H9 (cell line): ENCODE measurements at regions not wholly inside any gene's neighbourhood (a gene's known extent, or its start where the extent isn't known, plus 50 kb on each side); places are given as distances from the start of the nearest gene placed in this dataset.

ENCODE experiments used
- DNase-seq: peaks from one replicate; pipeline ENCODE4 v3.0.0-alpha.2; 2017
- H2AFZ ChIP-seq: one replicate; pipeline ENCODE4 v1.6.1; 2013; ENCODE audit warnings: mild to moderate bottlenecking, low read length, control low read depth, moderate library complexity
- H2AK5ac ChIP-seq: 2 replicates; pipeline ENCODE4 v1.6.1; 2013; ENCODE audit warnings: low read length, control low read depth, mixed read lengths; ENCODE audit not compliant: insufficient read length
- H2BK120ac ChIP-seq: one replicate; pipeline ENCODE4 v1.6.1; 2013; ENCODE audit warnings: low read depth, mild to moderate bottlenecking, low read length, control low read depth, inconsistent platforms; ENCODE audit not compliant: poor library complexity, severe bottlenecking
- H2BK12ac ChIP-seq: 2 replicates; pipeline ENCODE4 v1.6.1; 2013; ENCODE audit warnings: low read length, control low read depth, mixed read lengths, low read depth; ENCODE audit not compliant: insufficient read length
- H2BK15ac ChIP-seq: 2 replicates; pipeline ENCODE4 v1.6.1; 2013; ENCODE audit warnings: low read depth, low read length, control low read depth
- H2BK20ac ChIP-seq: one replicate; pipeline ENCODE4 v1.6.1; 2013; ENCODE audit warnings: low read depth, mild to moderate bottlenecking, low read length, control low read depth, inconsistent platforms; ENCODE audit not compliant: poor library complexity, severe bottlenecking
- H2BK5ac ChIP-seq: 2 replicates; pipeline ENCODE4 v1.6.1; 2013; ENCODE audit warnings: low read length, control low read depth, mixed read lengths; ENCODE audit not compliant: insufficient read length
- H3K14ac ChIP-seq: 2 replicates; pipeline ENCODE4 v1.6.1; 2013; ENCODE audit warnings: low read length, control low read depth; ENCODE audit not compliant: insufficient read depth
- H3K18ac ChIP-seq: 2 replicates; pipeline ENCODE4 v1.6.1; 2013; ENCODE audit warnings: low read depth, mild to moderate bottlenecking, mixed read lengths, low read length, control low read depth; ENCODE audit not compliant: insufficient read length
- H3K23ac ChIP-seq: 2 replicates; pipeline ENCODE4 v1.6.1; 2013; ENCODE audit warnings: low read length, control low read depth, mixed read lengths, low read depth; ENCODE audit not compliant: insufficient read length
- H3K23me2 ChIP-seq: 2 replicates; pipeline ENCODE4 v1.6.1; 2013; ENCODE audit warnings: low read depth, mild to moderate bottlenecking, mixed read lengths, low read length, control low read depth; ENCODE audit not compliant: insufficient read length, poor library complexity, severe bottlenecking
- H3K27ac ChIP-seq: 2 replicates; pipeline ENCODE4 v1.5.1; 2013; ENCODE audit warnings: low read length, control low read depth, mixed read lengths, low read depth; ENCODE audit not compliant: insufficient read length
- H3K27me3 ChIP-seq: 2 replicates; pipeline ENCODE4 v1.6.1; 2013; ENCODE audit warnings: low read length, control low read depth, inconsistent platforms; ENCODE audit not compliant: insufficient read depth
- H3K4ac ChIP-seq: 2 replicates; pipeline ENCODE4 v1.6.1; 2013; ENCODE audit warnings: low read depth, mild to moderate bottlenecking, control low read depth, inconsistent platforms, low read length, moderate library complexity
- H3K4me1 ChIP-seq: 2 replicates; pipeline ENCODE4 v1.6.1; 2013; ENCODE audit warnings: low read length, control low read depth, inconsistent platforms; ENCODE audit not compliant: insufficient read depth
- H3K4me2 ChIP-seq: 2 replicates; pipeline ENCODE4 v1.6.1; 2013; ENCODE audit warnings: low read length, control low read depth, mixed read lengths; ENCODE audit not compliant: insufficient read length, insufficient read depth
- H3K56ac ChIP-seq: 2 replicates; pipeline ENCODE4 v1.6.1; 2013; ENCODE audit warnings: low read depth, mild to moderate bottlenecking, mixed read lengths, low read length, control low read depth; ENCODE audit not compliant: insufficient read length
- H3K79me1 ChIP-seq: 2 replicates; pipeline ENCODE4 v1.6.1; 2013; ENCODE audit warnings: low read depth, mild to moderate bottlenecking, moderate library complexity, low read length, control low read depth, inconsistent platforms; ENCODE audit not compliant: insufficient read depth, poor library complexity, severe bottlenecking
- H3K79me2 ChIP-seq: 2 replicates; pipeline ENCODE4 v1.6.1; 2013; ENCODE audit warnings: low read length, control low read depth, inconsistent platforms; ENCODE audit not compliant: insufficient read depth
- H3K9ac ChIP-seq: 2 replicates; pipeline ENCODE4 v1.6.1; 2013; ENCODE audit warnings: low read length, control low read depth, mixed read lengths; ENCODE audit not compliant: insufficient read length; ENCODE audit errors: extremely low read depth
- H3K9me3 ChIP-seq: one replicate; pipeline ENCODE4 v1.6.1; 2013; ENCODE audit warnings: low read depth, low read length, inconsistent platforms; ENCODE audit not compliant: control insufficient read depth
- H3T11ph ChIP-seq: one replicate; pipeline ENCODE4 v1.6.1; 2013; ENCODE audit warnings: mild to moderate bottlenecking, low read length, control low read depth, inconsistent platforms
- H4K20me1 ChIP-seq: one replicate; pipeline ENCODE4 v1.6.1; 2013; ENCODE audit not compliant: control insufficient read depth, insufficient read length, insufficient read depth
- H4K5ac ChIP-seq: 2 replicates; pipeline ENCODE4 v1.6.1; 2013; ENCODE audit warnings: low read depth, mild to moderate bottlenecking, mixed read lengths, low read length, control low read depth; ENCODE audit not compliant: insufficient read length
- H4K8ac ChIP-seq: replicated peaks from 2 replicates; pipeline ENCODE4 v1.6.1; 2013; ENCODE audit warnings: low read length, control low read depth, mixed read lengths, low read depth; ENCODE audit not compliant: insufficient read length
- H4K91ac ChIP-seq: 2 replicates; pipeline ENCODE4 v1.6.1; 2013; ENCODE audit warnings: low read depth, mild to moderate bottlenecking, moderate library complexity, mixed read lengths, low read length, control low read depth; ENCODE audit not compliant: insufficient read length
- H3K27ac Mint-ChIP-seq, 3 experiments: 2 replicates in 2 of 3; 3 replicates in 1 of 3; pipeline ENCODE4 v1.8.0; 2020 to 2021; ENCODE audit warnings: mixed read lengths in 3 of 3, mild to moderate bottlenecking in 1 of 3, moderate library complexity in 1 of 3
- H3K27me3 Mint-ChIP-seq: 2 replicates; pipeline ENCODE4 v1.8.0; 2021; ENCODE audit warnings: low read depth, mild to moderate bottlenecking, moderate library complexity, mixed read lengths
- H3K36me3 Mint-ChIP-seq, 3 experiments: 2 replicates in 2 of 3; 3 replicates in 1 of 3; pipeline ENCODE4 v1.8.0; 2020 to 2021; ENCODE audit warnings: low read depth in 3 of 3, mixed read lengths in 3 of 3; ENCODE audit not compliant: insufficient read depth in 1 of 3
- H3K4me1 Mint-ChIP-seq, 2 experiments: 2 replicates each; pipeline ENCODE4 v1.8.0; 2020; ENCODE audit warnings: mixed read lengths in 2 of 2
- H3K4me3 Mint-ChIP-seq, 2 experiments: 2 replicates in 1 of 2; 3 replicates in 1 of 2; pipeline ENCODE4 v1.8.0; 2020 to 2021; ENCODE audit warnings: mild to moderate bottlenecking in 2 of 2, mixed read lengths in 2 of 2, moderate library complexity in 1 of 2
- H3K9me3 Mint-ChIP-seq, 2 experiments: 2 replicates in 1 of 2; 3 replicates in 1 of 2; pipeline ENCODE4 v1.8.0; 2020; ENCODE audit warnings: mild to moderate bottlenecking in 2 of 2, mixed read lengths in 2 of 2, moderate library complexity in 1 of 2
- CTCF ChIP-seq: fragments of 200-600 bp; sonication (generic); conservative IDR thresholded peaks from 3 replicates; pipeline ENCODE4 v1.8.0; 2021; ENCODE audit warnings: antibody characterized with exemption, mild to moderate bottlenecking
- WGBS: extraction: QIAGEN DNeasy Blood & Tissue Kit; methylation state at CpG from one replicate; pipeline ENCODE4 v1.1.7; 2013; ENCODE audit warnings: missing lambda C conversion rate, low lambda C conversion rate, mixed read lengths; ENCODE audit not compliant: insufficient read length; ENCODE audit errors: extremely low coverage; 5-methylcytosine and 5-hydroxymethylcytosine counted together

- H2AFZ ChIP-seq: no peak overlapping the region
- no peak overlapping the region for H2BK120ac ChIP-seq
- no peak overlapping the region for H3K4ac ChIP-seq
- H3K27ac Mint-ChIP-seq: no peak overlapping the region
- no peak overlapping the region for H2BK12ac ChIP-seq
- H3K9me3 ChIP-seq: no peaks in the 10 kb centered on the region
- no peak overlapping the region for H3K9ac ChIP-seq
- H3K27me3 Mint-ChIP-seq: no peaks in the 10 kb centered on the region; the same call in 1 of the 2 replicates
- H4K20me1 ChIP-seq: no peaks in the 10 kb centered on the region
- H3K23ac ChIP-seq: no peak overlapping the region
- H3K79me2 ChIP-seq: no peaks in the 10 kb centered on the region
- no peak overlapping the region for H4K8ac ChIP-seq
- H3K4me2 ChIP-seq: no peak overlapping the region
- H3K14ac ChIP-seq: no peak overlapping the region
- H3K56ac ChIP-seq: no peak overlapping the region
- H3K36me3 Mint-ChIP-seq: no peaks in the 10 kb centered on the region
- no peaks in the 10 kb centered on the region for H3K79me1 ChIP-seq
- peaks cover 5 to 7% of the 10 kb centered on the region in 2 experiments for H3K4me1 Mint-ChIP-seq
- no CpG with 5 or more reads among the region's 36 CpGs for WGBS
- H2AK5ac ChIP-seq: no peak overlapping the region
- H3K27me3 ChIP-seq: no peaks in the 10 kb centered on the region
- H2BK20ac ChIP-seq: no peak overlapping the region
- no peak overlapping the region for H3T11ph ChIP-seq
- TF ChIP-seq CTCF: no peak
- no peak overlapping the region for H4K5ac ChIP-seq
- no peak overlapping the region for H3K4me3 Mint-ChIP-seq
- DNase-seq: no peak
- no peak overlapping the region for H2BK5ac ChIP-seq
- no peaks in the 10 kb centered on the region for H3K4me1 ChIP-seq
- no peak overlapping the region for H3K18ac ChIP-seq
- H3K9me3 Mint-ChIP-seq: no peaks in the 10 kb centered on the region
- no peaks in the 10 kb centered on the region for H3K23me2 ChIP-seq
- no peak overlapping the region for H2BK15ac ChIP-seq
- no peak overlapping the region for H3K27ac ChIP-seq
- H4K91ac ChIP-seq: no peak overlapping the region
Observed at GRCh38 chr6:156630613-156631302, 146.4 kb upstream of the ARID1B start.
